Ishikawa (cell line): ENCODE measurements at regions not wholly inside any gene's neighbourhood (a gene's known extent, or its start where the extent isn't known, plus 50 kb on each side); places are given as distances from the start of the nearest gene placed in this dataset.

ENCODE experiments used
- CEBPB ChIP-seq: IDR thresholded peaks from 2 replicates; pipeline ENCODE4 v1.6.1; 2012
- CREB1 ChIP-seq: IDR thresholded peaks from 2 replicates; pipeline ENCODE4 v1.6.1; 2012; ENCODE audit warnings: low read depth
- EGR1 ChIP-seq: IDR thresholded peaks from 2 replicates; pipeline ENCODE4 v1.6.1; 2012
- EP300 ChIP-seq: IDR thresholded peaks from 2 replicates; pipeline ENCODE4 v1.6.1; 2012; ENCODE audit warnings: borderline replicate concordance
- FOXM1 ChIP-seq: IDR thresholded peaks from 2 replicates; pipeline ENCODE4 v1.6.1; 2012; ENCODE audit warnings: low read depth, borderline replicate concordance
- MAX ChIP-seq: IDR thresholded peaks from 2 replicates; pipeline ENCODE4 v1.6.1; 2012
- NFIC ChIP-seq: IDR thresholded peaks from 2 replicates; pipeline ENCODE4 v1.6.1; 2012
- RAD21 ChIP-seq: IDR thresholded peaks from 2 replicates; pipeline ENCODE4 v1.6.1; 2012; ENCODE audit warnings: low read depth
- TAF1 ChIP-seq: IDR thresholded peaks from 2 replicates; pipeline ENCODE4 v1.6.1; 2012; ENCODE audit warnings: low read depth, mild to moderate bottlenecking
- TCF12 ChIP-seq: IDR thresholded peaks from 2 replicates; pipeline ENCODE4 v1.6.1; 2012; ENCODE audit warnings: low read depth
- TEAD4 ChIP-seq: IDR thresholded peaks from 2 replicates; pipeline ENCODE4 v1.6.1; 2012
- YY1 ChIP-seq: IDR thresholded peaks from 2 replicates; pipeline ENCODE4 v1.6.1; 2012; ENCODE audit warnings: low read depth
- ZBTB7A ChIP-seq: IDR thresholded peaks from 2 replicates; pipeline ENCODE4 v1.6.1; 2012; ENCODE audit warnings: low read depth
- TF ChIP-seq, protein P1 (sequence below): IDR thresholded peaks from 2 replicates; pipeline ENCODE4 v1.6.1; 2012
- TF ChIP-seq, protein P2 (sequence below): IDR thresholded peaks from 2 replicates; pipeline ENCODE4 v1.6.1; 2012; ENCODE audit warnings: low read depth, mild to moderate bottlenecking

DNA sequence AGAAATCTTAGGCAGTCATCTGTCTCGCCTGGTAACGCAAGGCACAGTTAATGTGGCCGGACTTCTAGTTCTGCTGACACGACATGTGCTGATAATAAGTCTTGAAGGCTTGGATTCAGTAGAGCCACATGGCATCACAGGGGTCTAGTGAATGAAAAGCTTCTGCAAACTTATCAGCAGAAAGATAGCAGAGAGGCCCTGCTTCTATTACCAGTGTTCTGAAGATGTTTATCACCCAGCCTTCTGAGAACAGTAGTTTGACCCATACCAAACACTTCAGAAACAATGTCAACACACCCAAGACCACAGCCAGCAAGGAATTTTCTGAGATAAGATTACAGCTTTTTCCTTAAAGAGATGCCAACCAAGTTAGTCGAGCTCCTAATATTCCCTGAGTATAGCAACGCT, 102.7 kb upstream of the UMPS start:
- TF ChIP-seq, protein P1, sequence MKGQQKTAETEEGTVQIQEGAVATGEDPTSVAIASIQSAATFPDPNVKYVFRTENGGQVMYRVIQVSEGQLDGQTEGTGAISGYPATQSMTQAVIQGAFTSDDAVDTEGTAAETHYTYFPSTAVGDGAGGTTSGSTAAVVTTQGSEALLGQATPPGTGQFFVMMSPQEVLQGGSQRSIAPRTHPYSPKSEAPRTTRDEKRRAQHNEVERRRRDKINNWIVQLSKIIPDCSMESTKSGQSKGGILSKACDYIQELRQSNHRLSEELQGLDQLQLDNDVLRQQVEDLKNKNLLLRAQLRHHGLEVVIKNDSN = no peak
- no peak for TF ChIP-seq TEAD4

- TF ChIP-seq EP300 (no peak), FOXM1 (no peak), CREB1 (no peak), TEAD4 (no peak), ZBTB7A (no peak), RAD21 (no peak), TAF1 (no peak), EGR1 (no peak), YY1 (no peak), NFIC (no peak), TCF12 (no peak), CEBPB (no peak), MAX (no peak)
- TF ChIP-seq, protein P1 = no peak
- TF ChIP-seq, protein P2, sequence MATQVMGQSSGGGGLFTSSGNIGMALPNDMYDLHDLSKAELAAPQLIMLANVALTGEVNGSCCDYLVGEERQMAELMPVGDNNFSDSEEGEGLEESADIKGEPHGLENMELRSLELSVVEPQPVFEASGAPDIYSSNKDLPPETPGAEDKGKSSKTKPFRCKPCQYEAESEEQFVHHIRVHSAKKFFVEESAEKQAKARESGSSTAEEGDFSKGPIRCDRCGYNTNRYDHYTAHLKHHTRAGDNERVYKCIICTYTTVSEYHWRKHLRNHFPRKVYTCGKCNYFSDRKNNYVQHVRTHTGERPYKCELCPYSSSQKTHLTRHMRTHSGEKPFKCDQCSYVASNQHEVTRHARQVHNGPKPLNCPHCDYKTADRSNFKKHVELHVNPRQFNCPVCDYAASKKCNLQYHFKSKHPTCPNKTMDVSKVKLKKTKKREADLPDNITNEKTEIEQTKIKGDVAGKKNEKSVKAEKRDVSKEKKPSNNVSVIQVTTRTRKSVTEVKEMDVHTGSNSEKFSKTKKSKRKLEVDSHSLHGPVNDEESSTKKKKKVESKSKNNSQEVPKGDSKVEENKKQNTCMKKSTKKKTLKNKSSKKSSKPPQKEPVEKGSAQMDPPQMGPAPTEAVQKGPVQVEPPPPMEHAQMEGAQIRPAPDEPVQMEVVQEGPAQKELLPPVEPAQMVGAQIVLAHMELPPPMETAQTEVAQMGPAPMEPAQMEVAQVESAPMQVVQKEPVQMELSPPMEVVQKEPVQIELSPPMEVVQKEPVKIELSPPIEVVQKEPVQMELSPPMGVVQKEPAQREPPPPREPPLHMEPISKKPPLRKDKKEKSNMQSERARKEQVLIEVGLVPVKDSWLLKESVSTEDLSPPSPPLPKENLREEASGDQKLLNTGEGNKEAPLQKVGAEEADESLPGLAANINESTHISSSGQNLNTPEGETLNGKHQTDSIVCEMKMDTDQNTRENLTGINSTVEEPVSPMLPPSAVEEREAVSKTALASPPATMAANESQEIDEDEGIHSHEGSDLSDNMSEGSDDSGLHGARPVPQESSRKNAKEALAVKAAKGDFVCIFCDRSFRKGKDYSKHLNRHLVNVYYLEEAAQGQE = no peak
Measured at GRCh38 chr3:124628863-124629262, 101.4 kb upstream of the UMPS start.

- no peak for TF ChIP-seq EP300
- TF ChIP-seq, protein P2 = no peak
Measured at GRCh38 chr3:124629497-124629896, 100.8 kb upstream of the UMPS start.

GRCh38 chr3:124630960-124631359, 99.3 kb upstream of the UMPS start:
- TF ChIP-seq EP300 (no peak), FOXM1 (no peak), ZBTB7A (no peak), NFIC (no peak), TCF12 (no peak), TEAD4 (no peak), CEBPB (no peak), YY1 (no peak), MAX (no peak), EGR1 (no peak), CREB1 (no peak), TAF1 (no peak), RAD21 (no peak)
- TF ChIP-seq, protein P1 = no peak
- TF ChIP-seq, protein P2 = no peak

GRCh38 chr3:124631727-124632126, 98.5 kb upstream of the UMPS start:
- no peak for TF ChIP-seq TCF12
- TF ChIP-seq, protein P1 = no peak
- TF ChIP-seq CEBPB = no peak
